GM15510 (cell line): ENCODE measurements at regions not wholly inside any gene's neighbourhood (a gene's known extent, or its start where the extent isn't known, plus 50 kb on each side); places are given as distances from the start of the nearest gene placed in this dataset.

Experiments
- POLR2A ChIP-seq: IDR thresholded peaks from 3 replicates; pipeline ENCODE4 v1.6.1; 2011; ENCODE audit warnings: borderline replicate concordance; ENCODE audit not compliant: insufficient read length; ENCODE audit errors: extremely low read depth

GRCh38 chr12:124517260-124518050, 50.0 kb downstream of the NCOR2 start:
- no peak for TF ChIP-seq POLR2A

- TF ChIP-seq POLR2A = no peak
These were observed 50.6 kb downstream of the NCOR2 start for GRCh38 chr12:124516850-124517249.

- TF ChIP-seq POLR2A = no peak
These were observed 51.4 kb downstream of the NCOR2 start for GRCh38 chr12:124515981-124516380.

- no peak for TF ChIP-seq POLR2A
These were observed 52.1 kb downstream of the NCOR2 start for GRCh38 chr12:124514996-124515932.

GRCh38 chr12:124514145-124514995, 53.0 kb downstream of the NCOR2 start:
- TF ChIP-seq POLR2A = no peak

- TF ChIP-seq POLR2A = no peak
These were observed 54.0 kb downstream of the NCOR2 start for GRCh38 chr12:124513297-124513867.

- TF ChIP-seq POLR2A = no peak
These were observed 54.6 kb downstream of the NCOR2 start for GRCh38 chr12:124512667-124513296.

GRCh38 chr12:124511259-124511985, 56.0 kb downstream of the NCOR2 start:
- no peak for TF ChIP-seq POLR2A

GRCh38 chr12:124510301-124510970, 57.0 kb downstream of the NCOR2 start:
- TF ChIP-seq POLR2A = no peak

GRCh38 chr12:124509676-124510300, 57.6 kb downstream of the NCOR2 start:
- TF ChIP-seq POLR2A = no peak

- TF ChIP-seq POLR2A = no peak
These were observed 58.1 kb downstream of the NCOR2 start for GRCh38 chr12:124509300-124509675.

- TF ChIP-seq POLR2A = no peak
These were observed 58.9 kb downstream of the NCOR2 start for GRCh38 chr12:124508381-124509079.
